Ishikawa (cell line): ENCODE measurements at regions not wholly inside any gene's neighbourhood (a gene's known extent, or its start where the extent isn't known, plus 50 kb on each side); places are given as distances from the start of the nearest gene placed in this dataset.

Source experiments
- CEBPB ChIP-seq: IDR thresholded peaks from 2 replicates; pipeline ENCODE4 v1.6.1; 2012
- CREB1 ChIP-seq: IDR thresholded peaks from 2 replicates; pipeline ENCODE4 v1.6.1; 2012; ENCODE audit warnings: low read depth
- EGR1 ChIP-seq: IDR thresholded peaks from 2 replicates; pipeline ENCODE4 v1.6.1; 2012
- EP300 ChIP-seq: IDR thresholded peaks from 2 replicates; pipeline ENCODE4 v1.6.1; 2012; ENCODE audit warnings: borderline replicate concordance
- FOXM1 ChIP-seq: IDR thresholded peaks from 2 replicates; pipeline ENCODE4 v1.6.1; 2012; ENCODE audit warnings: low read depth, borderline replicate concordance
- NFIC ChIP-seq: IDR thresholded peaks from 2 replicates; pipeline ENCODE4 v1.6.1; 2012
- RAD21 ChIP-seq: IDR thresholded peaks from 2 replicates; pipeline ENCODE4 v1.6.1; 2012; ENCODE audit warnings: low read depth
- TAF1 ChIP-seq: IDR thresholded peaks from 2 replicates; pipeline ENCODE4 v1.6.1; 2012; ENCODE audit warnings: low read depth, mild to moderate bottlenecking
- TCF12 ChIP-seq: IDR thresholded peaks from 2 replicates; pipeline ENCODE4 v1.6.1; 2012; ENCODE audit warnings: low read depth
- TEAD4 ChIP-seq: IDR thresholded peaks from 2 replicates; pipeline ENCODE4 v1.6.1; 2012
- YY1 ChIP-seq: IDR thresholded peaks from 2 replicates; pipeline ENCODE4 v1.6.1; 2012; ENCODE audit warnings: low read depth
- ZBTB7A ChIP-seq: IDR thresholded peaks from 2 replicates; pipeline ENCODE4 v1.6.1; 2012; ENCODE audit warnings: low read depth
- TF ChIP-seq, protein P1 (sequence below): IDR thresholded peaks from 2 replicates; pipeline ENCODE4 v1.6.1; 2012
- TF ChIP-seq, protein P2 (sequence below): IDR thresholded peaks from 2 replicates; pipeline ENCODE4 v1.6.1; 2012; ENCODE audit warnings: low read depth, mild to moderate bottlenecking
- TF ChIP-seq, protein P3 (sequence below): IDR thresholded peaks from 2 replicates; pipeline ENCODE4 v1.6.1; 2012

DNA sequence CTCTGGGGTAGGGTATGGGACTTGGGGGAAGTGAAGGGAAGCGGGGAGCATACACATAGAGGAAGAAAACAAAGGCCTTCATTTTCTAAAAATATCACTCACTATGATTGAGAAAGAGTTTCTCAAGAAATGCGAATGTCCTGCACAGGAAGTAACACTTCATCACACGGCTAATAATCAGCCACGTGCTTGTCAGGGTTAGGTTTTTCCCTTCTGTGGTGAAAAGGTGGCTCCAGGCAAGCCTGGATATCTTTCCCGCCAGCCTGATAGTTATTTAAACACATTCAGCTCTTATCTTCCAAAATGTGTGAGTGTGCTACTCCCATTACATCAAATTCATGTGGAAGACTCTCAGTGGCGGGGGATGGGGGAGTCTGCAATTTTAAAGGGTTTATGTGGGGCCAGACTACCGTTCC lies 166.4 kb upstream of the ADO start:
- TF ChIP-seq TCF12 (no peak), ZBTB7A (no peak), EP300 (no peak), TEAD4 (no peak), YY1 (no peak), TAF1 (no peak), EGR1 (no peak), CEBPB (no peak), FOXM1 (no peak), NFIC (no peak), CREB1 (no peak), RAD21 (no peak)
- TF ChIP-seq, protein P1, sequence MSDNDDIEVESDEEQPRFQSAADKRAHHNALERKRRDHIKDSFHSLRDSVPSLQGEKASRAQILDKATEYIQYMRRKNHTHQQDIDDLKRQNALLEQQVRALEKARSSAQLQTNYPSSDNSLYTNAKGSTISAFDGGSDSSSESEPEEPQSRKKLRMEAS: no peak
- TF ChIP-seq, protein P2, sequence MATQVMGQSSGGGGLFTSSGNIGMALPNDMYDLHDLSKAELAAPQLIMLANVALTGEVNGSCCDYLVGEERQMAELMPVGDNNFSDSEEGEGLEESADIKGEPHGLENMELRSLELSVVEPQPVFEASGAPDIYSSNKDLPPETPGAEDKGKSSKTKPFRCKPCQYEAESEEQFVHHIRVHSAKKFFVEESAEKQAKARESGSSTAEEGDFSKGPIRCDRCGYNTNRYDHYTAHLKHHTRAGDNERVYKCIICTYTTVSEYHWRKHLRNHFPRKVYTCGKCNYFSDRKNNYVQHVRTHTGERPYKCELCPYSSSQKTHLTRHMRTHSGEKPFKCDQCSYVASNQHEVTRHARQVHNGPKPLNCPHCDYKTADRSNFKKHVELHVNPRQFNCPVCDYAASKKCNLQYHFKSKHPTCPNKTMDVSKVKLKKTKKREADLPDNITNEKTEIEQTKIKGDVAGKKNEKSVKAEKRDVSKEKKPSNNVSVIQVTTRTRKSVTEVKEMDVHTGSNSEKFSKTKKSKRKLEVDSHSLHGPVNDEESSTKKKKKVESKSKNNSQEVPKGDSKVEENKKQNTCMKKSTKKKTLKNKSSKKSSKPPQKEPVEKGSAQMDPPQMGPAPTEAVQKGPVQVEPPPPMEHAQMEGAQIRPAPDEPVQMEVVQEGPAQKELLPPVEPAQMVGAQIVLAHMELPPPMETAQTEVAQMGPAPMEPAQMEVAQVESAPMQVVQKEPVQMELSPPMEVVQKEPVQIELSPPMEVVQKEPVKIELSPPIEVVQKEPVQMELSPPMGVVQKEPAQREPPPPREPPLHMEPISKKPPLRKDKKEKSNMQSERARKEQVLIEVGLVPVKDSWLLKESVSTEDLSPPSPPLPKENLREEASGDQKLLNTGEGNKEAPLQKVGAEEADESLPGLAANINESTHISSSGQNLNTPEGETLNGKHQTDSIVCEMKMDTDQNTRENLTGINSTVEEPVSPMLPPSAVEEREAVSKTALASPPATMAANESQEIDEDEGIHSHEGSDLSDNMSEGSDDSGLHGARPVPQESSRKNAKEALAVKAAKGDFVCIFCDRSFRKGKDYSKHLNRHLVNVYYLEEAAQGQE: no peak
- TF ChIP-seq, protein P3, sequence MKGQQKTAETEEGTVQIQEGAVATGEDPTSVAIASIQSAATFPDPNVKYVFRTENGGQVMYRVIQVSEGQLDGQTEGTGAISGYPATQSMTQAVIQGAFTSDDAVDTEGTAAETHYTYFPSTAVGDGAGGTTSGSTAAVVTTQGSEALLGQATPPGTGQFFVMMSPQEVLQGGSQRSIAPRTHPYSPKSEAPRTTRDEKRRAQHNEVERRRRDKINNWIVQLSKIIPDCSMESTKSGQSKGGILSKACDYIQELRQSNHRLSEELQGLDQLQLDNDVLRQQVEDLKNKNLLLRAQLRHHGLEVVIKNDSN: no peak

GRCh38 chr10:62639144-62639543 lies 165.4 kb upstream of the ADO start:
- no peak for TF ChIP-seq NFIC
- no peak for TF ChIP-seq TAF1
- no peak for TF ChIP-seq YY1
- no peak for TF ChIP-seq EP300
- TF ChIP-seq, protein P3: no peak
- TF ChIP-seq TCF12: no peak
- no peak for TF ChIP-seq CEBPB
- no peak for TF ChIP-seq RAD21
- no peak for TF ChIP-seq ZBTB7A
- TF ChIP-seq CREB1: no peak
- TF ChIP-seq EGR1: no peak
- TF ChIP-seq, protein P1: no peak
- TF ChIP-seq FOXM1: no peak

- no peak for TF ChIP-seq TAF1
- no peak for TF ChIP-seq FOXM1
- TF ChIP-seq, protein P2: no peak
- TF ChIP-seq TEAD4: no peak
- no peak for TF ChIP-seq RAD21
- TF ChIP-seq EGR1: no peak
- TF ChIP-seq CEBPB: no peak
- TF ChIP-seq NFIC: no peak
- TF ChIP-seq CREB1: no peak
- no peak for TF ChIP-seq EP300
- no peak for TF ChIP-seq YY1
- no peak for TF ChIP-seq TCF12
- no peak for TF ChIP-seq ZBTB7A
- TF ChIP-seq, protein P1: no peak
- TF ChIP-seq, protein P3: no peak
Observed at GRCh38 chr10:62640411-62640810, 164.1 kb upstream of the ADO start.

DNA sequence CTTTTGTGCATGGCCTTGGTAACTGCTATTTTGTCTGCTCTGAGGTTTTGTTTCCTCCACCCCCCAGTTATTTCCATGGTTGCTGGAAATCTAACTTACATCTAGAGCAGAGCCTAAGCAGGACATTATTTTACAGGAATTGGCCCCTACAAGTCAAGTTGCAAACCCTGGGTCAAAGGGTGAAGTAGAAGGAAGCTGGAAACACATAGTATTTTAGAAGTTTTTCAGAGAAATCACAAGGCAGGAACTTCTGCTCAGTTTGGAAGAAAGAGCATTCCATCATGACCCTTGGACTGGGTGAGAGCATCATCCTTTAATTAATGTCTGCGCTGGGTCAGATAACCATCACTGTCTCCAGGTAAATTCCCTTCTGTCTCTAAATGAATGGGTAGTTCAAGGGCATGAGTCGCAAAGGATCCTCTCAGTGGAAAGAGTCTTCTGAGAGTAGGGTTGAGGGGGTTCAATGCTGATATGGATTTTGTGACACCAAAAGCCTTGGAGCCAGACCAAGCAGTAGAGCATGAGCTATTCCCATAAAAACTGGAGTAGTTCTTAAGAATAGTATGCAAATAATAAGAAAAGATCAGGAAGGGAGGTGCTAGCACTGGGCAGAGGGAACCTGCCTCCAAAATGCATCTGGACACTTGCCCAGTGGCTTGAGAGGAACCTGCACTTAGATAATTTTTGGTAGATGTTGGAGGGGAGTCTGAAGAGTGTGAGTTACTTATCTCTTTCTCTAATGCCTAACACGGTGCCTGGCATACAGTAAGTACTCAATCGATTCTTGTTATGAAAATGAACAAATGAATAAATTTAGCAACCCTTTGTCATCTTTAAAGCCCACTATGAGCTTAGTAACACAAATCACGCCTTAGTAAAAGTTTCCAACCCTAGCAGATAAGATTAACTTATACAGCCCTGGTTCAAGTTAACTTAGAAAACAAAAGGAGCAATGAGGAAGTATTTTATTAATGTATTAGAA lies 160.6 kb upstream of the ADO start:
- TF ChIP-seq CREB1: no peak
- TF ChIP-seq YY1: no peak
- no peak for TF ChIP-seq EGR1
- TF ChIP-seq ZBTB7A: no peak
- no peak for TF ChIP-seq TCF12
- TF ChIP-seq, protein P3: no peak
- no peak for TF ChIP-seq EP300
- no peak for TF ChIP-seq NFIC
- no peak for TF ChIP-seq TAF1
- TF ChIP-seq FOXM1: no peak
- no peak for TF ChIP-seq RAD21
- TF ChIP-seq, protein P2: no peak
